HAP-1 (cell line): ENCODE measurements at regions not wholly inside any gene's neighbourhood (a gene's known extent, or its start where the extent isn't known, plus 50 kb on each side); places are given as distances from the start of the nearest gene placed in this dataset.

Experiments
- DNase-seq, 2 experiments: peaks; one replicate each; pipeline ENCODE4 v3.0.0-alpha.2; 2016 to 2020; ENCODE audit warnings: low spot score in 2 of 2
- H3K27me3 ChIP-seq: fragments of 250-450 bp; sonication (Bioruptor Pico); 2 replicates; pipeline ENCODE4 v1.5.1; 2020; ENCODE audit warnings: low read depth, mild to moderate bottlenecking, moderate library complexity
- H3K36me3 ChIP-seq: fragments of 250-450 bp; sonication (Bioruptor Pico); replicated peaks from 2 replicates; pipeline ENCODE4 v1.5.1; 2020; ENCODE audit warnings: mild to moderate bottlenecking
- H3K4me1 ChIP-seq: fragments of 250-450 bp; sonication (Bioruptor Pico); 2 replicates; pipeline ENCODE4 v1.5.1; 2020; ENCODE audit warnings: mild to moderate bottlenecking
- H3K4me3 ChIP-seq: fragments of 250-450 bp; sonication (Bioruptor Pico); 2 replicates; pipeline ENCODE4 v1.5.1; 2020; ENCODE audit warnings: mild to moderate bottlenecking, moderate library complexity
- H3K9me3 ChIP-seq: fragments of 250-450 bp; sonication (Bioruptor Pico); 2 replicates; pipeline ENCODE4 v1.5.1; 2020; ENCODE audit warnings: mild to moderate bottlenecking, moderate library complexity
- in situ Hi-C: fragments of 300-500 bp; cut with MboI; formaldehyde crosslinking; loops from 3 replicates; pipeline ENCODE4 v1.14.3; 2020; ENCODE audit warnings: low sequenced_read_pairs, inconsistent platforms, mixed read lengths

DNA sequence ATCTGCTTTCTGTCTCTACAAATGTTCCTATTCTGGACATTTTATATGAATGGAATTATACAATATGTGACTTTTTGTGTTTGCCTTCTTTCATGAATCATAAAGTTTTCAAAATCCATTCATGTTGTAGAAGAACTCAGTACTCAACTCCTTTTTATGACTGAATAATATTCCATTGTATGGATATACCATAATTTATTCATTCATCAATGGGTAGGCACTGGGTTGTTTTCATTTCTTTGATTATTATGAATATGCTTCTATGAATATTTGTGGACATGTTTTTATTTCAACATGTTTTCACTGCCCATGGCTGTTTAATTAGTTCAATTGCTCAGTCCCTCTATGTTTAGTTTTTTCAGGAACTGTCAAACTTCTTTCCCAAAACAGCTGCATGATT, 76.5 kb upstream of the GTSF1L start:
- Histone ChIP-seq H3K36me3 (no peaks in the 10 kb centered on the region), H3K27me3 (no peaks in the 10 kb centered on the region), H3K4me1 (no peaks in the 10 kb centered on the region), H3K4me3 (no peak overlapping the region), H3K9me3 (no peaks in the 10 kb centered on the region)
- no peak for DNase-seq
- in situ Hi-C loops = no loop called here

DNA sequence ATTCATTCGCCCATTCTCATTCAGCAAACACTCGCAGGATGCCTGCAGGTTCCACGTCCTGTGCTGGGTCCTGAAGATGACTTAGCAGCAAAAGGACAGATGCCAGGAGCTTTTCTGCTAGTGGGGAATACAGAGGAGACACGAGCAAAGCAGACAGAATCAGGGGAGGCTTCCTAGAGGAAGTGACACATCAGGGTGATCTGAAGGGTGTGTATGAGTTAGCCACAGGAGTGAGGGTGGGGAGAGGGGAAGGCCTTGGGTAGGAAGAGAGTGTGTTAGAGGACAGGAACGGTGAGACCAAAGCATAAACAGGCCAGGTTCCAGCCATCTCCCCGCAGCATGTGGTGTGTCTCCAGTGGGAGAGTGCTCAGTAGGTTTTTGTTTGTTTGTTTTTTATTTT, 73.4 kb upstream of the GTSF1L start:
- Histone ChIP-seq H3K4me3 (no peak overlapping the region), H3K27me3 (no peaks in the 10 kb centered on the region), H3K9me3 (no peaks in the 10 kb centered on the region), H3K36me3 (no peaks in the 10 kb centered on the region), H3K4me1 (no peaks in the 10 kb centered on the region)
- in situ Hi-C loops = no loop called here
- no peak for DNase-seq

DNA sequence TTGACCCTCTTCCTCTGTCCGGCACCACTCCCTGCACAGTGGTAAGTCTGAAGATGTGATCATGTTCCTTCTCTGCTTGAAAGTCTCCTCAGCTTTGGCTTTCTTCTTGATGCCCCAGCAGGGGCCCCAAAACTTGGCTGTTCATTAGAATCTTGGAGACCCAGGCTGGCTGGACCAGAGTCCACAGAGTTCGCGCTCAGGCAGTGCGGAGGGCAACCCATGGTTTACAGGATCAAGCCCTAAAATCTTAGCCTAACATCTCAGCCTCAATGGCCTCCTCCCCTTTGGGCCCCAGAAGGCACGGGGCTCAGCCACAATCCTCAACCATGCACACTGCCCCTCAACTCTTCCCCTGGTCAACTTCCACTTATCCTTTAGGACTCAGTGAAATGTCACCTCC, 72.9 kb upstream of the GTSF1L start:
- in situ Hi-C loops = no loop called here
- H3K4me3 ChIP-seq = no peak overlapping the region
- H3K9me3 ChIP-seq = no peaks in the 10 kb centered on the region

DNA sequence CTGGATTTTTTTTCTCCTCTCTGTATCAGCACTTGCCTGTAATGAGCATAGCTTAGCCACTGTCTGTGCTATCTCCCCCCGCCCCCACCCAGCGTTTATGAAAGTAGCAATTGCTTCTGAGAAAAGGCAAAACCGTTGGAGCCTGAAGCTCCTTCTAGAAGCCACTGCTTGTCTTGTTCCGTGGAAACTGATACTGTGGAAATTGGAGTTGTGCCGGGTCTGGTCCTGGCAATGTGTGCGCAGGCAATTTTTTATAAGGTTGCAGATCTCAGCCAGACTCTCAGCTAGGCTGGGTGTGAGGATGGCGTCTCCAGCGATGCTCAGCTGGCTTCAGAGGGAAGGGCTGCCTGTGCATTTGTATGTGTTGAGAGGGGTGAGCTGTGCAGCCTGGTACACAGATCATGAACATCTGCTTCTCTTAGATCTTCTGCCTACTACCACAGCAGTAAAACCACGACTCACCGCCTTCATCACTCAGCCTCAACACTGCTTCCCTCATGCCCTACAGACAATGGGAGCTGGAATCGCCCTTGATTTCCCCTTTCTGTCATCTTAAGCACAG, 72.4 kb upstream of the GTSF1L start:
- Histone ChIP-seq H3K9me3 (no peaks in the 10 kb centered on the region), H3K4me3 (no peak overlapping the region), H3K4me1 (no peaks in the 10 kb centered on the region), H3K36me3 (no peaks in the 10 kb centered on the region), H3K27me3 (no peaks in the 10 kb centered on the region)
- in situ Hi-C loops = no loop called here
- DNase-seq = no peak

More for the DNA sequence above, 72.9 kb upstream of the GTSF1L start:
- no peaks in the 10 kb centered on the region for H3K36me3 ChIP-seq
- no peaks in the 10 kb centered on the region for H3K4me1 ChIP-seq
- H3K27me3 ChIP-seq = no peaks in the 10 kb centered on the region
- DNase-seq = no peak

DNA sequence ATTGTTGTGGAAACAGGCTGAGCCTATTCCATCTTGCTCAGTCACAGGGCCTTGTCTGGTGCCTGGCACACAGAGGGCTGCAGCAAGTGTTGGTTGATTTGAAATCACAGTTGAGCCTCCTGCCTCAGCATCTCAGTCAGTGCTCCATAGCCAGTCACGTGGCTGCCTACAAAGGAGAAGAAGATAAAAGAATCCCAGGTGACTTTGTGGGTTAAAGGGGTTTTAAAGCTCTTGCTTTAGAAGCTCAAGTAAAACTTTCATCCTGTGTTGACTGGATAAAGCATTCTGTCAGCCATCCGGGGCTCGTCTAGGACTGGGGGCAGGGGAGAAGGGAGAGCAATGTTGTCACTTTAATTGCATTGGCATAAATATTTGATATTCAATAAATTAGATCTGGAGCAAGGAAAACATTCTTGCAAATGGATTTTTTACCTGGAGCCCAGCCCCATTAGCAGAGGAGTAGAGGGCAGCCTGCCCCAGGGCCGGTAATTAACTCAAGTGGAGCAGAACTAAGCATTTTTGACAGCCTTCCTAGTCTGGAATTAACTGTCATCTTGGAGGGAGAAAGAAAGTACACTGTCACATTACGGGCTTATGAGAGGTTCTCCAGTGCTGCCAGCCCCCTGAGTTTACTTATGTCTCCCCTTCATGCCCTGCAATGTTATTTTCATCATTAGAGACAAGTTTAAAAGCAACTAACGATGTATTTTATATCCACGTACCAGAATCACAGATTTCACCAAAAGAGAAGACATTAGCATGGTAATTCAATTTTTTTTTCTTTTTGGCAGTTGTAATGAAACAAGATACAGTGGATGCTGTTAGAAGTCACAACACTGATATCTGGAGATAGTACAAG, 71.7 kb upstream of the GTSF1L start:
- no peaks in the 10 kb centered on the region for H3K27me3 ChIP-seq
- in situ Hi-C loops = no loop called here
- H3K9me3 ChIP-seq = no peaks in the 10 kb centered on the region
- no peaks in the 10 kb centered on the region for H3K4me1 ChIP-seq
- no peaks in the 10 kb centered on the region for H3K36me3 ChIP-seq
- no peak for DNase-seq
- H3K4me3 ChIP-seq = no peak overlapping the region

DNA sequence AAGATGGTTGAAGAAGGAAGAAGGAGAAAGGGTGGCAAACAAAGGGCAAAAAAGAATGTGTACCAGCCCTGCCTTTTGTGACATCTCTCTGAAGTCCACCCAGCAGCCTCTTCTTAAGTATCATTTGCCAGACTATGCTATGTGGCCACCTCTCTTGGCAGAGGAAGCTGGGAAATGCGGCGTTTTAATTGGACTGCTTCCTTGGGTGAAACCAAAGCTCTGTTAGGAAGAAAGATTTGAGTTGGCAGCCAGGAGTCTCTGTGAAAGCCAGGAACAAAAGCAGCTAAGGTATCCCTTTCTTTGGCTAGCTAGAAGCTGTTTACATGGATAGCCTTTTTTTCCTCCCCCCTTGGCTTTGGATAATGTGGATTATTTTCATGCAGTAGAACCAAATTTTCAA, 67.5 kb upstream of the GTSF1L start:
- Histone ChIP-seq H3K4me3 (no peak overlapping the region), H3K4me1 (no peaks in the 10 kb centered on the region), H3K36me3 (no peaks in the 10 kb centered on the region), H3K27me3 (no peaks in the 10 kb centered on the region), H3K9me3 (no peaks in the 10 kb centered on the region)
- no peak for DNase-seq
- in situ Hi-C loops = no loop called here

DNA sequence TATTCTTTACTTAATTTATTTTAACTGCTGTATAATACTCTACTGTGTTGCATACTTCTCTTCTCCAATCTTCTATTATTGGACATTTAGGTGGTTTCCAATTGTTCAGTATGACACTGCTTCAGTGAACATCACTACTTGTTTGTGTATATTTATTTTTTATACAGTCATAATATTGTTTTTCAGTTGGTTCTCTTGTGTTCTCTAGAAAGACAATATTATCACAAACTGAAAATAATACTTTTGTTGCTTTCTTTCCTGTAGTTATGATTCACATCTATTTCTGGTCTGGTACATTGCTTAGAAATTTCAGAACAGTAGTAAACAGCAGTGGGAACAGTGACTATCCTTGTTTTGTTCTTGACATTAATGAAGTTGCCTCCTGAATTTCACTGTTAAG, 62.8 kb upstream of the GTSF1L start:
- in situ Hi-C loops = no loop called here
- H3K9me3 ChIP-seq = no peaks in the 10 kb centered on the region
- no peaks in the 10 kb centered on the region for H3K36me3 ChIP-seq
- no peak overlapping the region for H3K4me3 ChIP-seq
- DNase-seq = no peak
- no peaks in the 10 kb centered on the region for H3K4me1 ChIP-seq
- H3K27me3 ChIP-seq = no peaks in the 10 kb centered on the region

DNA sequence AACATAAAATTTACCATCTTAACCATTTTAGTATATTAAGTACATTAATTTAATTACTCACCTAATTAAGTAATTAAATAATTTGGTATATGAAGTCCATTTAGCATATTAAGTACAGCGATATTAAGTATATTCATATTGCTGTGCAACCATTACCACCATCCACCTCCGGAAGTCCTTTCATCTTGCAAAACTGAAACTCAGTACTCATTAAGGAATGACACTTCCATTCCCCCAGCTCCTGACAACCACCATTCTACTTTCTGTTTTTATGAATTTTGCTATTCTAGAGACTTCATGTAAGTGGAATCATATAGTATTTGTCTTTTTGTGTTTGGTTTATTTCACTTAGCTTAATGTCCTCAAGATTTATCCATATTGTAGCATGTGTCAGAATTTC, 61.1 kb upstream of the GTSF1L start:
- no peak for DNase-seq
- no peak overlapping the region for H3K4me3 ChIP-seq
- no peaks in the 10 kb centered on the region for H3K4me1 ChIP-seq
- no peaks in the 10 kb centered on the region for H3K9me3 ChIP-seq
- H3K27me3 ChIP-seq = no peaks in the 10 kb centered on the region
- in situ Hi-C loops = no loop called here
- H3K36me3 ChIP-seq = no peaks in the 10 kb centered on the region

DNA sequence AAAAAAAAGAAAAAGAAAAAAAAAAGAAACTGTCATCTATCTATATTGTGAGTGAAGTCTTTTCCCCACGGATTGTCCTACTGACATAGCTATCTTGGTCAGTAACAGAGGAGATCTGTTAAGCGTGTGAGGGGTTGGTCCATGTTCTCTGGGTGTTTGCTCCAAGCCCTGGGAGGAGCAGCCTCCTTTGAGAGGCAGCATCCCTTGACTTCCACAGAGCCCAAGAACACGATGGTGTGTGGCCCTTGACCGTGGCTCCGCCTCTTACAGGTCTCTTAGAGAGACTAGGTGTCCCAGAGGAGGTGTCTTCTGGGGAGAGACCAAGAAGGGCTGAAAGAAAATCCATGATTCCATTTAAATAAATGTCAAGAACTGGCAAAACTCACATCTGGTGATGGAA, 60.1 kb upstream of the GTSF1L start:
- Histone ChIP-seq H3K4me1 (no peaks in the 10 kb centered on the region), H3K4me3 (no peak overlapping the region), H3K36me3 (no peaks in the 10 kb centered on the region), H3K9me3 (no peaks in the 10 kb centered on the region), H3K27me3 (no peaks in the 10 kb centered on the region)
- in situ Hi-C loops = no loop called here
- no peak for DNase-seq

DNA sequence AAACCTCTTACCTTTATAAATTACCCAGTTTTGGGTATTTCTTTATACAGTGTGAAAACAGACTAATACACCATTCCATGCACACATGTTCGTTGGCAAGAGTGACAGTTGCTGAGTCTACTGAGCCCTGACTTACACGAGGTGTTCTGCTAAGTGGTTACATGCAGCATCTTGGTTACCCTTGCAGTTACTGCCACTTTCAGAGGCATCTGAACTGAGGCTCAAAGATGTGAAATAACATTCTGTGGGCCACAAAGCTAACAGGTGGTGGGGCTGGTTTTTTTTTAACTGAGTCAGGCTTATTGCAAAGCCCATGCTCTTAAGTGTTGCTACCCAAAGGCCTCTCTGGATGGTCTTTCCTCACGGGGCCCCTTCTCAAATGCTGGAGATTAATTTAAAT, 54.4 kb upstream of the GTSF1L start:
- in situ Hi-C loops = no loop called here
- Histone ChIP-seq H3K27me3 (no peaks in the 10 kb centered on the region), H3K9me3 (no peaks in the 10 kb centered on the region), H3K4me3 (no peak overlapping the region), H3K4me1 (no peaks in the 10 kb centered on the region), H3K36me3 (no peaks in the 10 kb centered on the region)
- DNase-seq = no peak

DNA sequence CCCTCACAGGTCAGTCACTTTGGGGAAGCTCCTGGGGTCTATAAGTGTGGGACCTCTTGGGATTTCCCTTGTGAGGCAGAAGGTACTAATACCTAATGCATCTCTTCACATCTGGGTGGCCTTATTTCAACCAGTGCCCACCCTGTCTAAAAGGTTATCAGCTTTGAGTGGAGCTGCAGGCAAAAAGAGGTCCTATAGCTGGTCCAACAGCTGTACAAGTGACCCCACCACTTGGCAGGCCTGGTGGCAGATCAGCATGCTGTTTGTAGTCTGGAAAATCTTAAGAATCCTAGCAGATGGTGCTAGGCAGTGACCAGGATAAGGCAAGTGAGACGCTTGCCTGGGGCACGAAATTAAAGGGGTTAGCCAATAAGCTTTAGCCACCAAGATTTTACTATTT, 51.6 kb upstream of the GTSF1L start:
- Histone ChIP-seq H3K9me3 (no peaks in the 10 kb centered on the region), H3K36me3 (no peaks in the 10 kb centered on the region), H3K4me3 (no peak overlapping the region), H3K4me1 (no peaks in the 10 kb centered on the region), H3K27me3 (no peaks in the 10 kb centered on the region)
- no peak for DNase-seq
- in situ Hi-C loops = no loop called here

DNA sequence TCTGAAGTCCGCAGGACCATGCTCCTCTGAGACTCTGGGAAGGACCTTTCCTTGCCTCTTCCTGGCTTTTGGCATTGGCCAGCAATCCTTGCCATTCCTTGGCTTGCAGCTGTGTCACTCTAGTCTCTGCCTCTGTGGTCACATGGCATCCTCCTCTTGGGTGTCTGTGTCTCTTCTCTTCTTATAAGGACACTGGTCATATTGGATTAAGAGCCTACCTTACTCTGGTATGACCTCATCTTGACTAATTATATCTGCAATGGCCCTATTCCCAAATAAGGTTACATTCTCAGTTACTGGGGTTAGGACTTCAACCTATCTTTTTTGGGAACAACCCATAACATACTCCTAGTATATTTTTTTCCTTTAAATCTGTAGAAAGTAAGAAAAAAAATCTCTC, 49.9 kb upstream of the GTSF1L start:
- Histone ChIP-seq H3K4me3 (no peak overlapping the region), H3K9me3 (no peaks in the 10 kb centered on the region), H3K36me3 (no peaks in the 10 kb centered on the region), H3K4me1 (no peaks in the 10 kb centered on the region), H3K27me3 (no peaks in the 10 kb centered on the region)
- no peak for DNase-seq
- in situ Hi-C loops = no loop called here
